IPS-20b (cell line): ENCODE measurements at regions not wholly inside any gene's neighbourhood (a gene's known extent, or its start where the extent isn't known, plus 50 kb on each side); places are given as distances from the start of the nearest gene placed in this dataset.
A peak's percentile ranks its signal among the peaks of the same experiment; 100 is the strongest.

ENCODE experiments used
- H3K27ac ChIP-seq: one replicate; pipeline ENCODE4 v1.5.1; 2013; ENCODE audit warnings: low read length
- H3K27me3 ChIP-seq: 2 replicates; pipeline ENCODE4 v1.6.1; 2013; ENCODE audit warnings: mild to moderate bottlenecking, low read length, inconsistent platforms; ENCODE audit not compliant: insufficient read depth
- H3K36me3 ChIP-seq: 2 replicates; pipeline ENCODE4 v1.6.1; 2013; ENCODE audit warnings: low read depth, mild to moderate bottlenecking, inconsistent platforms, low read length, moderate library complexity; ENCODE audit not compliant: insufficient read depth
- H3K4me1 ChIP-seq: 2 replicates; pipeline ENCODE4 v1.6.1; 2013; ENCODE audit warnings: mild to moderate bottlenecking, control low read depth, inconsistent platforms, low read length, moderate library complexity; ENCODE audit not compliant: insufficient read depth
- H3K4me3 ChIP-seq: 2 replicates; pipeline ENCODE4 v1.5.1; 2013; ENCODE audit warnings: mild to moderate bottlenecking, low read length, inconsistent platforms
- H3K9ac ChIP-seq: 2 replicates; pipeline ENCODE4 v1.6.1; 2013; ENCODE audit warnings: low read depth, mild to moderate bottlenecking, inconsistent platforms, low read length, moderate library complexity
- H3K9me3 ChIP-seq: 2 replicates; pipeline ENCODE4 v1.6.1; 2013; ENCODE audit warnings: mild to moderate bottlenecking, low read depth, low read length, inconsistent platforms; ENCODE audit not compliant: insufficient read depth

DNA sequence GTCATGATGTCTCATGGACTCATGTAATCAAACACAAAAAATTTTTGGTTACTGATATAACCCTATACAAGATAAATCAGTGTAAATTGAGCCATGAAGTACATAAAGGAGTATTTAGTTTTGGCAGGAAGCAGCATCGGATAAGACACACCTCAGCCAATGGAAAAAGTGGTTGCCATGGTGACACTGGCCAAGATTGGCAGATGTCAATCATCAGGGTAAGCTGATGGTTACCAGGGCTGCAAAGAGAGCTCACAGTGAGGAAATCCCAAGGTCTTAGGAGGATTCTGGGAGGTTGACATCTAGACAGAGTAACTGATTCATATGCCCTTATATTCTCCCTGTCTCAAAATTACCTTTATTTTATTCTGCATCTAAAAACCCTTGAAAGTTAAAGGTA is 203.8 kb upstream of the PCSK2 start:
- Histone ChIP-seq H3K36me3 (no peaks in the 10 kb centered on the region), H3K4me1 (peaks cover 30% of the 10 kb centered on the region), H3K9ac (peak overlapping the region; percentile 25; the same call in 1 of the 2 replicates), H3K27me3 (no peaks in the 10 kb centered on the region), H3K4me3 (peak overlapping the region; percentile 52; the same call in 1 of the 2 replicates), H3K9me3 (peaks cover 4% of the 10 kb centered on the region; the same call in 1 of the 2 replicates), H3K27ac (no peak overlapping the region)

DNA sequence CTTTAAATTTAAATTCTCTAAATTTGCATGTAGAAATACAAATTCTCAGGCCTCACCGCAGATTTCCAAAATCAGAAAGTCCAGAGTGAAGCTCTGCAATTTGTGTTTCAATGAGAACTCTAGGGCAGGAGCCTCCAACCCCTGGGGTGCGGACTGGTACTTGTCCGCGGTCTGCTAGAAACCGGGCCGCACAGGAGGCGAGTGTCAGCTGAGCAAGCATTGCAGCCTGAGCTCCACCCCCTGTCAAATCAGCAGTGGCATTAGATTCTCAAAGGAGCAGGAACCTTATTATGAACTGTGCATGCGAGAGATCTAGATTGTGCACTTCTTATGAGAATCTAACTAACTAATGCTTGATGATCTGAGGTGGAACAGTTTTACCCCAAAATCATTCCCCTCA is 203.0 kb upstream of the PCSK2 start:
- Histone ChIP-seq H3K36me3 (no peaks in the 10 kb centered on the region), H3K27ac (no peak overlapping the region)

DNA sequence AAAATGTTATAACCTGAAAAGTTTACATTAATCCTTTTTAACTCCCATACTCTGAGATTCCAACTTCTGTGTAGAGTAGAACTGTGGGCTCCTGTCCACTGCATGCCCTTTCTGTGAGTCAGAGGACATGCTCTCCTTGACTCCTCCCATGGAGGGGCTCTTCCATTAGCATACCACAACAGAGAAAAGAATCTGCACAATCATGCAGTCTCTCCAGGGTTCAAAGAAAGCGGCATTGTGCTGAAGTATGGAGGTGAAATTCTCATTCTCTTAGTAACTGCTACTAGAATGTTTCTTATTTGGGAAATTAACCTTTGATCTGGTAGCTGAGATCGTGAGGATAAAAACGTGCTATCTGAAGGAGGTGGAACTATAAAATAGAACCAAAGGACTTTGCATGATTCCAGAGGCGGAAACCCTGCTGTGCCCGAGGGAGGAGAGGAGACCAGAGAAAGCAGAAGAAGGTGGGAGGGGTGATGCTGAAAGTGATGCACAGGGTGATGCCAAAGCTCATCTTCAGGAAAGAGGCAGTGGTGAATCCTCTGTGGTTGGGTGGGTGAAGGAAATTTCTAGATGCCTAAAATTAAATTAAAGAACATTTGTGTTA is 202.2 kb upstream of the PCSK2 start:
- no peak overlapping the region for H3K27ac ChIP-seq
- H3K4me1 ChIP-seq: peaks cover 30% of the 10 kb centered on the region
- H3K9ac ChIP-seq: peak overlapping the region; percentile 40; the same call in 1 of the 2 replicates
- H3K36me3 ChIP-seq: no peaks in the 10 kb centered on the region
- no peaks in the 10 kb centered on the region for H3K27me3 ChIP-seq
- peaks cover 13% of the 10 kb centered on the region for H3K9me3 ChIP-seq
- peak overlapping the region; percentile 52; the same call in 1 of the 2 replicates for H3K4me3 ChIP-seq

More for the DNA sequence above, 203.0 kb upstream of the PCSK2 start:
- Histone ChIP-seq H3K9me3 (peaks cover 11% of the 10 kb centered on the region), H3K4me1 (peaks cover 30% of the 10 kb centered on the region), H3K4me3 (peak overlapping the region; percentile 52), H3K9ac (peak overlapping the region; percentile 40; the same call in 1 of the 2 replicates), H3K27me3 (no peaks in the 10 kb centered on the region)

DNA sequence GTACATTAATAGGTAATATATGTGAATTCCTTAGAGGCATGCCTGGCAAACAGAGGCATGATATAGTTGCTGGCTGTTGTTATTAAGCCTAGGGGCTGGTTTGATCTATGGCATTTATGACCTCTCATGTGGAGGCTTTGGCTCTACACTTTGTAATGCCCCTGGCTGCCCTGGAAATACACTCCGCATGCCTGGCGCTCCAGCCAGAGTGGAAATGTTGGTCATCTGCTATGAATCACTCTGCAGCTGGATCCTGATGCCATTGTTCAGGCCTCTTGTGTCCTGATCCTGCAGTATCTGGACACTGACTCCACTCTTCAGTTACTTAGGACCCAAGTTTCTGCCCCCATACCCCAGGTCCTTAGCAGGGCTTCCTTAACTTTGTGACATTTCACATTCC is 200.5 kb upstream of the PCSK2 start:
- Histone ChIP-seq H3K4me1 (peaks cover 30% of the 10 kb centered on the region), H3K27ac (no peak overlapping the region), H3K36me3 (no peaks in the 10 kb centered on the region), H3K9ac (no peak overlapping the region), H3K9me3 (peaks cover 13% of the 10 kb centered on the region), H3K4me3 (no peak overlapping the region), H3K27me3 (no peaks in the 10 kb centered on the region)

DNA sequence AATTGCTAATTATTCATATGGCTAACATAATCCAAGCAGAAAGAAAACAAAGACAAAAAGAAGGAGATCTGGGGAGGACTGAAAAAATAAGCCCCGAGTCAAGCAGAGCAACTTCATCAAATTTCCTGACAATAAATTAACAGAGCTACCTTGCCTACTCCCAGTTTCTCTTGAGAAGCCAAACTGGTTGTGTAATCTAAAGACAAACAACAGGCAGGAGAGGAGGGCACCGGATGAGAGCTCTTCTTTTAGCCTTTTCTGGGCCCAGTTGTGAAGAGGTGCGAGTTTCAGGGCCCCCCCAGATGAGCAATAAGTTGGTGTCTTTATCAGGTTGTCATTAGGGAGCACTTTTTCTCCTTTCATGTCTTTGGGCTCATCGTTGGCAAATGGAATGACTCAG is 197.1 kb upstream of the PCSK2 start:
- no peaks in the 10 kb centered on the region for H3K36me3 ChIP-seq
- no peak overlapping the region for H3K9ac ChIP-seq
- no peak overlapping the region for H3K27ac ChIP-seq
- H3K4me1 ChIP-seq: peaks cover 11% of the 10 kb centered on the region
- H3K27me3 ChIP-seq: no peaks in the 10 kb centered on the region
- no peak overlapping the region for H3K4me3 ChIP-seq
- peaks cover 13% of the 10 kb centered on the region for H3K9me3 ChIP-seq

DNA sequence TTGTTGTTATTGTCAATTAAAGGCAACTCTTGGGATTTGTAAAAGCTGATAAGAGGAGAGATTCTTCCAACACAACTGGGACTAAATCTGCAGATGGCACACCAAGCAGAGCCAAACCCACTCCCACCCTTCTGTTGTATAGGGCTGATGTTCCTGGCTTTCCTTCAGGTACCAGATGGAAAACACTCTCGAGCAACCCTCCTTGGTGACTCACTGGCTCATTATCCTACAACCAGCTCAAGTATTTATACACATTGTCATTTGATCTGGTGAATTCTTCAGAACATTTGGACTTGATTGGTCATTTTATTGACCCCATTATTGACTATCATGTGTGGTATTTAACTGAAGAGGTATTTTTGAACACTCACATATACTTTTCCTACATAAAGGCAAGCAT is 190.3 kb upstream of the PCSK2 start:
- H3K27me3 ChIP-seq: no peaks in the 10 kb centered on the region
- no peak overlapping the region for H3K4me3 ChIP-seq
- no peaks in the 10 kb centered on the region for H3K4me1 ChIP-seq
- no peaks in the 10 kb centered on the region for H3K36me3 ChIP-seq
- H3K9me3 ChIP-seq: no peaks in the 10 kb centered on the region
- H3K9ac ChIP-seq: no peak overlapping the region
- H3K27ac ChIP-seq: no peak overlapping the region

DNA sequence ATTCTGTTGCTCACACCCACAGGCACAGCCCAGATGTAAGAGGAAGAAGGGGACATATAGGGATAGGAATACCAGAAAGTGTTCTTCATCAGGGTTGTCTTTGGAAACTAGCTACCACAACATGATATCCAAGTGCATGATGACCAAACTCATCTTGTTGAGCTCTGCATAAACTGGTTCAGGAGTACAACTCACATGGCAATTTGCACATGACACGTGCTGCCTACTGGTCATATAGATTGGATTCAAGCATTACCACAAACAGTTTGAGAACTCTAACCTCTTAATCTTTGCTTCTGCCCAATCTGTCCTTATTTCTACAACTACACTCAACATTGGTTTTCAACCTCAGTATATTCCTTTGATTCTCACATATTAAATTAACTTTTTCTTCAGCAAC is 184.7 kb upstream of the PCSK2 start:
- no peaks in the 10 kb centered on the region for H3K27me3 ChIP-seq
- H3K9me3 ChIP-seq: no peaks in the 10 kb centered on the region
- no peak overlapping the region for H3K4me3 ChIP-seq
- H3K9ac ChIP-seq: no peak overlapping the region
- H3K36me3 ChIP-seq: no peaks in the 10 kb centered on the region
- no peak overlapping the region for H3K27ac ChIP-seq
- H3K4me1 ChIP-seq: no peaks in the 10 kb centered on the region

DNA sequence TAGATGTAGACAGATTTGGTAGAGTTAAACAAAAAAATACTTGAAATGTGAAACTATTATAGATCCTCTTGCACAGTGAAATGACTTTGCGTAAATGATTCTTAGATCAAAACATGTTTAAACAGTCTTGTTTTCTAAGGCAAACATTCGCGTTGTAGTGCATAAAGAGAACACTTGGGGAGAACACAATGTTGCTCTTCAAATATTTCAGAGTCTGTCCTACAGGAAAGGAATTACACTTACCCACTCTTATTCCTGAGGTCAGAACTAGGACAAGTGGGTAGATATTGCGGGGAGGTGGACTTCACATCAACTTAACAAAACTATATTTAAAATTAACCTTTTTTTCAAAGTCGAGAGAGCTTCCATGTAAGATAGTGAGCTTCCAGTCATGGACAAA is 183.5 kb upstream of the PCSK2 start:
- Histone ChIP-seq H3K9ac (no peak overlapping the region), H3K36me3 (no peaks in the 10 kb centered on the region), H3K27ac (no peak overlapping the region), H3K4me3 (no peak overlapping the region), H3K4me1 (no peaks in the 10 kb centered on the region), H3K27me3 (no peaks in the 10 kb centered on the region), H3K9me3 (no peaks in the 10 kb centered on the region)

DNA sequence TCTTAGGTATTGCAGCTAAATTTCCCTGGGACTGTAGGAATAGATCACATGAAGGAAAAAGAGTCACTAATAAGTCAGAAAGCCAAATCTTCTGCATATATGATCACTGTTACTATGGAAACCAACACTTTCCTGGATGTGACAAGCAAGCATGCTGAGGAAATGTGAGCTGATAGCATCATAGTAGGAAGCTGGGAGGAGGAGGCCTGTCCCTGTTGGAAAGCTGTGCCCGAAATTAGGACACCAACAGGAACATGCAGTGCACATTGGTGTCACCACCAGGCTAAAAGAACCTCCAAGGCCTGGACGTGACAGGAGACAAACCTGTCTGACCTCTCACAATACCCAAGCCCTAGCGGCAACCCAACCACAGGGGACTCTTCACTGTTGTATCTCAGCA is 181.9 kb upstream of the PCSK2 start:
- H3K4me1 ChIP-seq: no peaks in the 10 kb centered on the region

DNA sequence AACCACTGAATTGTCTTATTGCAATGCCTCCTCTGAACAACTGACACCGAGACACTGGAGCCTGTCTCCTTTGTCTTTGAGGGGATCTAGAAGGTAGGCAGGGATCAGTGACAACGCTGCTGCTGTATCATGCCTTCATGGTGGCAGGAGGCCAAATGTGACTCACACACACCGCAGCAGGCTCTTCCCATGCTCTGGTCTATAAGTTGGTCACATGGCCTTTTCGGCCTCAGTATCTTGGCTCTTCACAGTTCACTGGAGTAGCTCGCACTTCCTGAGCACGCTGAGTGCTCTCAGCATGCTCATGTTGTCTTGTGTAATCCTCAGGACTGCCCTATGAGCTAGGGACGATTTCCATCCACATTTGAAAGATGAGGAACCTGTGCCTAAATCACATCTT is 167.4 kb upstream of the PCSK2 start:
- H3K4me1 ChIP-seq: no peaks in the 10 kb centered on the region
- H3K27ac ChIP-seq: no peak overlapping the region
- no peak overlapping the region for H3K9ac ChIP-seq
- no peaks in the 10 kb centered on the region for H3K36me3 ChIP-seq
- no peaks in the 10 kb centered on the region for H3K27me3 ChIP-seq
- no peaks in the 10 kb centered on the region; the same call in 1 of the 2 replicates for H3K9me3 ChIP-seq
- H3K4me3 ChIP-seq: no peak overlapping the region

More for the DNA sequence above, 181.9 kb upstream of the PCSK2 start:
- H3K9me3 ChIP-seq: no peaks in the 10 kb centered on the region
- H3K36me3 ChIP-seq: no peaks in the 10 kb centered on the region
- H3K27me3 ChIP-seq: no peaks in the 10 kb centered on the region
- no peak overlapping the region for H3K4me3 ChIP-seq
- H3K9ac ChIP-seq: no peak overlapping the region
- no peak overlapping the region for H3K27ac ChIP-seq

DNA sequence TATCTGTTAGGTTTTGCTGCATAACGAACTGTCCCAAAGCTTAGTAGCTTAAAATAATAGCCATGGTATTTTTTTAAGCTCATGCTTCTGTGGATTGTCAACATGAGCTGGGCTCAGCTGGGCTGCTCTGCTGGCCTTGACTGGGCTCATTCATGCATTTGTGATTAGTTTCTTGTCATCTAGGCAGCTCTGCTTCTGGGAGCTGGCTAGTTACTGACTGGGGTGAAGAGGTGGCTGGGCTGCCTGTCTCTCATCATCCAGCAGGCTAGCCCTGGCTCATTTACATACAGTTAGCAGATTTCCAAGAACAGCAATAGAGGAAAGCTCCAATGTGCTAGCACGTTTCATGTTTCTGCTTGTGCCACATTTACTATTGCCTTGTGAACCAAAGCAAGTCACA is 165.1 kb upstream of the PCSK2 start:
- H3K9ac ChIP-seq: no peak overlapping the region
- peaks cover under 1% of the 10 kb centered on the region; the same call in 1 of the 2 replicates for H3K4me1 ChIP-seq
- no peaks in the 10 kb centered on the region for H3K9me3 ChIP-seq
- H3K27me3 ChIP-seq: no peaks in the 10 kb centered on the region
- no peak overlapping the region for H3K4me3 ChIP-seq
- H3K36me3 ChIP-seq: no peaks in the 10 kb centered on the region
- no peak overlapping the region for H3K27ac ChIP-seq

DNA sequence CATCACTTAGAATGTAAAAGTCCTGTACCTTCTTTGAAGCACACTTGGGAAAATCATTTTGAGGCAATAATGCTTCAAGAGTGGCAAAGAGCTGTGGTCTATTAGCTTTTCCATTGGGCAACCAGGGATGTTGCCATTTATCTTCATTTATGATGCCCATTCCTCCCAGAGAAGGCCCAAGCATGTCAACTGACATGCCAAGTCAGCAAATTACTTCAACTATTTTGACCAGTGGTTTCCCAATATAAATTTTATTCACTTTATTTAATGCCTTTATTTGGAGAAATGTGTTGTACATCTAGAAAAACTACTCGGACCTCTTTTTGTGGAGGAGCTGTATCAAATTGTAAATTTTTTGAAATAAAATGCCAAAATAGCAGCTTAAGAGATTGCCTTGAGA is 164.1 kb upstream of the PCSK2 start:
- Histone ChIP-seq H3K27me3 (no peaks in the 10 kb centered on the region), H3K4me3 (no peak overlapping the region), H3K36me3 (no peaks in the 10 kb centered on the region), H3K9me3 (no peaks in the 10 kb centered on the region), H3K9ac (no peak overlapping the region), H3K27ac (no peak overlapping the region), H3K4me1 (peaks cover 10% of the 10 kb centered on the region)
